HG02870 (cell line): ENCODE measurements at regions not wholly inside any gene's neighbourhood (a gene's known extent, or its start where the extent isn't known, plus 50 kb on each side); places are given as distances from the start of the nearest gene placed in this dataset.

ENCODE experiments used
- ATAC-seq: cut with Tn5 transposase; IDR thresholded peaks from one replicate; pipeline ENCODE4 v1.9.1; 2021; ENCODE audit warnings: mild to moderate bottlenecking, moderate library complexity; ENCODE audit not compliant: unreplicated experiment

DNA sequence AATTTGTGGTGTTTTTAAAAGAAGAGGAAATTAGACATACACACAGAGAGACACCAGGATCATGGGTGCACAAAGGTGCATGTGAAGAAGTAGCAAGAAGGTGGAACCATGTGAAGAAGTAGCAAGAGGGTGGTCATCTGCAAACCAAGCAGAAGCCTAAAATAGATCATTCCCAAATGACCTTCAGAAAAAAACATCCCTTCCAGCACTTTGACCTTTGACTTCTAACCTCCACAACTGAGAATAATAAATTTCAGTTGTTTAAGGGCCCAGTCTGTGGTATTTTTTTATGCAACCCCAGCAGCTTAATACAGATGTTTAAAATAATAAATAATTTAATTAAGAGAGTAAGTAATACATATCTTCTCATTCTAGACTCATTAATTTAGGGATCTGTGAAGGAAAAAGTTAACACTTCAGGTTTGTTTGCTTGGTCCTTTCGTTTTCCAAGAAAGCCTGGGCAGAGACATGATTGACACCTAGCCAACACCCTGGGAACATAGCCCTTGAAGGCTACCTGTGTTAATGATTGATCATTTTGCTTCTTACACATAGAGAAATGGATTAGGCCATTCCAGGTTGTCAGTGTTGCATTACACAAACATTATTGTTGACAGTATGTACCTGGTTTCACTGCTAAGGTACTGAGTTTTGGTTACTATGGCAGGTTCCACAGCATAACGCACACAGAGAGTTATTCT is 1331.2 kb upstream of the GBE1 start:
- ATAC-seq: no peak

- ATAC-seq: no peak
Measured at GRCh38 chr3:83076041-83076440, 1314.6 kb upstream of the GBE1 start.

GRCh38 chr3:83074485-83074884 is 1313.0 kb upstream of the GBE1 start:
- no peak for ATAC-seq

DNA sequence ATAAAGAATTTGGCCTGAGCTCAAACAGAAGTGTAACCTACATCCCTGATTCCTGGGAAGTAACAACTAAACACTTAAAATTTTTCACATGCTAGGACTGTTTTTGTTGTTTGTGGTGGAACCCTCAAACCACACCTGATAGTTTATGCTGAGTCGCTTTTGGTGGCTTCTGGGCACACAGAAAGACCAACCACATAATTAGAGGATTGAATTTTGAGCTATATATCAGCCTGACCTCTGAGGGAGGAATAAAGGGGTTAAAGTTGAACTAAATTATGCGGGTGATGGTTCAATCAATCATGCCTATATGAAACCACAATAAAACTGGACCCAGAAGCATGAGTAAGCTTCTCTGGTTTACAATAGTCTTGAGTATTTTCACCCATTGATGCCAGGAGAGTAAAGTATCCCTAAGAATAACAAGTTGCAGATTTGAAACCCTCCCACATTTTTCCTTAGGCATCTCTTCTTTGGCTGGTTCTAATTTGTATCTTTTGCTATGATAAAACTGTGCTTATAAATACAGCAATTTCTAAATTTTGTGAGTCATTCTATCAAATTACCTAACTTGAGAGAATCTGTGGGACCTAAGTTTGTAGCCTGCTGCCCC is 1304.5 kb upstream of the GBE1 start:
- ATAC-seq: no peak

DNA sequence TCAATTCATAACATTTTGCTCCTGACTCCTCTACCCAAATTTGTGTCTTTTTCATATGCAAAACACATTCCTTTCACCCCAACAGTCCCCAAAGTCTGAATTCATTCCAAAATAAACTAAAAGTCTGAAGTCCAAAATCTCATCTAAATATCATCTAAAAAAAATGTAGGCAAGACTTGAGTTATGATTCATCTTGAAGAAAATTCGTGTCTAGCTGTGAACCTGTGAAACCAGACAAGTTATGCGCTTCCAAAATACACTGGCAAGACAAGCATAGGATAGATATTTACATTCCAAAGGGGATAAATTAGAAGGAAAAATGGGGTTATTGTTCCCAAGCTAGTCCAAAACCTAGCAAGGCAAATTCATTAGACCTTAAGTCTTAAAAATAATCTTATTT is 1302.0 kb upstream of the GBE1 start:
- ATAC-seq: no peak

DNA sequence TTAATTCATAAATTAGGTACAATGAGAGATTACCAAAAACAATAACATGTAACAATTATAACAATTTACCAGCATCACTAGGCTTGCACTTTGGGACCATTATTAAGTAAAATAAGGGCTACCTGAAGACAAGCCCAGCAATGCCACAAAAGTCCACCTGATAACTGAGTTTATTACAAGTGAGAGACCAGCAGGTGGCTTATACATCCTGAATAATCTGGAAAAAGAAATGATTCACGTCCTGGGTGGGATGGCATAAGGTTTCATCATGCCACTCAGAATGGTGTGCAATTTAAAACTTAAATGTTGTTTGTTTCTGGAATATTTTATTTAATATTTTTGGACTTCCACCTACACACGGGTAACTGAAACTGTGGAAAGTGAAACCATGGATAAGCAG is 1287.1 kb upstream of the GBE1 start:
- no peak for ATAC-seq

DNA sequence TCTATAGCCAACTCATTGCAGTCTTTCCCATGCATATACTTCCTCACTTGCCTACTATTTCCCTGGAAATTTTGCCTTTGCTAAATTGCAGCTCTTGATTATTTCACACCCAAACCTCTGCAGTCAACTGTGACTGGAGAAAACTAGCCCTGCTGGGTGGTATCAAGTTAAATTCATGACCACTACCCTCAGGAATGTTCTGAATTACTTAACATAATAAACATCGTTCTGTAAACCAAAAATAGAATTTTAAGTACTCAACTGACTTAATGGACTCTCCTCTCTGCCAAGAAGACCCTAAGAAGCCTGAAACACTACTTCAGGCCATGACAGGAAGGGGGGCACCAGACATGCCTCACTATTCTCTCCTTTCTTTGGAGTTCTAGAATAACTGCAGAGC is 1278.0 kb upstream of the GBE1 start:
- no peak for ATAC-seq

GRCh38 chr3:83035704-83036010 is 1274.2 kb upstream of the GBE1 start:
- ATAC-seq: no peak

DNA sequence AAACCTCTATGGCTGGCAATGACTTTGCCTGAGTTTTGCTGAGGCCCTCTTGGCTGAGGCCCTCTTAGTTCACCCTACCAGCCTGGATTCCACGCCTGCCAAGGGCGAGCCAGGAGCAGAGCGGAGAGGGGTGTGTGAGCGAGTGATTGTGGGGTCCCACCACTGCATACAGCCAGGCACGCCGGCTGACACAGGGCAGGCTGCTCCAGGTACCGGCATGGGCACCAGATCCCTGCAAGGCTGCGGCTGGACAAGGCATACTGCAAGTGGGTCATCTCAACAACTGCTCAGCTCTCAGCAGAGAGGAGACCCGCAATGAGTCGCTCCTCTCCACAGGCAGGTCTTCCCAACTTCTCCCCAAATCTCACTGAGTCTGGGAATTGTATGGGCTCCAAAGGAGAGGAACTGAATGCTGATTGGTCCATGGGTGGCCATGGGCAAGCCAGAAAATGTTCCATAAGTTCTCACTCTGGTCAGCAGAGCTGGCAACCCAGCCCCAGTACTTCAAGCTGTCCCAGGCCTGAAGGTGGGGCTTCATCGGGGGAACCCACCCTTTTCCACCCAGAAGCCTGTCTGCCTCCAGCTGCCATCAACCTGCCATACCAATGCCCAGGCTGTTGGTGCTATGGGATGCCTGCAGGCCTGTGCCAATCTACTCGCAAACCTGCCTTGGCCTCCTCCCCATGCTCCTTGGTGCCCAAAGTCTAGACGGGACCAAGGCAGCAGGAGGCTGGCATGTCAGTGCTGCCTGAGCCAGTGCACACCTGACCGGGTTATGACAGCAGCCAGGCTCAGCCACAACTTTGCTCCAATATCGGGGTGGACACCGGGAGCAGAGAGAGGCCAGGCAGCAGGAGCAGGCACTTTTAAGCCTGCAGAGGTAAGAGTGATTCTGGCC is 1273.6 kb upstream of the GBE1 start:
- no peak for ATAC-seq

- no peak for ATAC-seq
Measured at GRCh38 chr3:83033133-83033532, 1271.7 kb upstream of the GBE1 start.

GRCh38 chr3:83023086-83023485 is 1261.6 kb upstream of the GBE1 start:
- ATAC-seq: no peak

DNA sequence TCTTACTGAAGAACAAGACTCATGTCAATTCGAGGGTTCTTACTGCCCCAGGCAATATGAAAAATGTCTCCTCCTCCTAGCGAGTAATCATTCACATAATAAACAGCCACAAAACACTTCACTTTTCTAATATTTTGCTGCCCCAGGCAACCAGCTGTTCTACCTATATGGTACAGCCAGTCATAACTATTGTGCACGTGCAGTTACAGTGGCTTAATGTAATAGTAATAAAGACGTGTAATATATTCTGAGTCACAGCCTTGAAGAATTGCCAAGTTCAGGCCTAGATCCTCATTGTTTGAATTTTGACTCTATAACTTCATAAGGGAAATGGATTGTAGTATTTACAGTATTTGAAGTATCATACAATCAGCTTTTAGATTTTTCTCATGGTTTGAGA is 1250.0 kb upstream of the GBE1 start:
- ATAC-seq: no peak

DNA sequence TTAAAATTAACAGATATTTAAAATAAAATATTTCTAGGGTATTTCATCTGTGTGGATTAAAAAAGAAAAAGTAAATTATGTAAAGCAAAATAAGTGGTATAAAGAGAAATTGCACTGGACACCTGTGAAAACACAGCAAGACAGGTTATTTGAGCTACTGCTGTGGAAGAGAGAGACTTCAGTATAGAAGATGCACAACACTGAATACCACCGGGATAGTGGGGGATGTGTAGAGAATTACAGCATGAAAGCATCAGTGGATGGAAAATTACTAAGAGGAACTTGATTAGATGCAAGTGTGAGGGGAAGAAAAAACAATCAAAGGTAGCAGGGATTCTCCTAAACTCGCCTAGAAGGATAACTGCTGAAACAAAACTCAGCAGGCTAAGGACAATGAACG is 1242.5 kb upstream of the GBE1 start:
- ATAC-seq: no peak

GRCh38 chr3:83002869-83003445 is 1241.5 kb upstream of the GBE1 start:
- ATAC-seq: no peak

DNA sequence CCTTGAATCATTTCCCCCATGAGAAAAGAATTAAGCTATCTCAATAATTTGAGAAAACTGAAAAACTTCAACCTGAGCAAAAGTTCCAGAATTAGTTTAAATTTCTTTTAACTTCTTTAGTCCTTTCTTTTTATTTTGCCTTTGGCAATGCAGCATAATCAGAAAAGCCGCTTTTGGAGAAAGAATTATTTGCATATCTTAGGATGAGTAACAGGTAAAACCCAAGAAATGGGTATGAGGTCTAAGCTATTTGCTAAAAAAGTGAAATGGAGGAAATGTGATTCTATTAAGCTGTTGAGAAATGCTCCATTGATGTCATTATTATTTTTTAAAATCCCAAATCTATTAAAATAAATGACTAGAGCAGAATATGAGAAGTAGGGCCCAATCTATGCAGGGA is 1238.3 kb upstream of the GBE1 start:
- no peak for ATAC-seq

GRCh38 chr3:82978368-82978767 is 1216.9 kb upstream of the GBE1 start:
- ATAC-seq: no peak

- ATAC-seq: no peak
Measured at GRCh38 chr3:82977871-82978270, 1216.4 kb upstream of the GBE1 start.

- no peak for ATAC-seq
Measured at GRCh38 chr3:82973791-82974190, 1212.3 kb upstream of the GBE1 start.

- no peak for ATAC-seq
Measured at GRCh38 chr3:82960379-82960778, 1198.9 kb upstream of the GBE1 start.

DNA sequence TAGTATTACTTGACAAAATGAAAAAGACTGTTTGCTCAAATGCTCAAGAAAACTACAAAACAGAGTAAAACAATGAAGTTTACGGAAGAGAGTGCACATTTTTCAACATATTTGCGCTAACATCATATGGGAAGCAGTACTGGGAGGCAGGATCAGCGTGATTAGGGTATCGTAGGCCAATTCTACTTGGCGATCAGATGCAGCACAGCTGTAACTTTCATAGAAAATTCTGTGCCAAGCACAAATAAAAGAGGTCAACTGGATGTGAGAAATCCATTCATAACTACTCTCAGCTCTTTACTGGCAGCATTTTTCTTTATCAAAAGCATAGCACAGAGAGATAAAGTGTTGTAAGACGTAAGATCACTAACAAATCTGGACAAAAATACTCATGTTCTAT is 1196.3 kb upstream of the GBE1 start:
- no peak for ATAC-seq

- no peak for ATAC-seq
Measured at GRCh38 chr3:82957079-82957478, 1195.6 kb upstream of the GBE1 start.

- ATAC-seq: no peak
Measured at GRCh38 chr3:82954486-82954885, 1193.0 kb upstream of the GBE1 start.
